PC-9 (cell line): ENCODE measurements at regions not wholly inside any gene's neighbourhood (a gene's known extent, or its start where the extent isn't known, plus 50 kb on each side); places are given as distances from the start of the nearest gene placed in this dataset.

ENCODE experiments used
- EZH2 ChIP-seq: fragments of 200-600 bp; sonication (generic); IDR thresholded peaks from 2 replicates; pipeline ENCODE4 v1.8.0; 2017; ENCODE audit warnings: antibody characterized with exemption, low read depth
- TF ChIP-seq, protein P1 (sequence below): fragments of 200-600 bp; sonication (generic); conservative IDR thresholded peaks from 2 replicates; pipeline ENCODE4 v1.6.1; 2017; ENCODE audit warnings: mixed run types, antibody characterized with exemption, mild to moderate bottlenecking, moderate library complexity

DNA sequence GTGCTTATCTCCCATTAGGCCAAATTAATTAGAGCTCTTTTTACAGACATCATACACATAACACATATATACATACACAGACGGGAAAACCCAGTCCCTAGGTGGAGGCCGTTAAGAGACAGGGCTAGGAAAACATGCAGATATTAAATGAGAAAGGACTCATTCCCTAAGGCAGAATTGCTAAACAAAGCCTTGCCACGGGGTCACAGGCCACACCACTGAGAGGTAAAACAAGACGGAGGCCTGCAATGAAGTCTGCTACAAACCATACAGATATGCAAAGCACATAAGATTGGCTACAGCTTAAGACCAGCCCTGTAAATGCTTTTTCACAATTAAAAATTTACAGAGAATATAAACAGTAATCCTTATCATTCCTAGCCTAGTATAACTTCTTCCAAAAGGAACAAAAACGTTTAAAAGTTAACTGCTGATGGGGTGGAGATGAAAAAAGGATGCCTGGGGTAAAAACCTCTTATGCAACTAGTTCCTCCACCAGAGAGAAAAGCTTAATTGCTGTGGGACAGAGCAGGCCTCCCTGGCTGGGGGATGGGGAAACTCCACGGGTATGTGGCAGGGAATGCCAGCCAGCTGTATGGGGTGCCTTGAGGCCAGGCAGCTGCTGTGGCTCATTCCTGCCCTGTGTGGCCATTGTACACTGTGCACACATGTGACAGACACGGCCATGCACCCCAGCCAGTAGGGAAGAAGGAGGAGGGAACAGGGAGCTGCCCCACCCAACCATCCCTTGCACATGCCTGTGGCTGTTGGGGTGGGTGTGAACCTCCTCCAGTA, 481.4 kb upstream of the LMCD1 start:
- TF ChIP-seq, protein P1, sequence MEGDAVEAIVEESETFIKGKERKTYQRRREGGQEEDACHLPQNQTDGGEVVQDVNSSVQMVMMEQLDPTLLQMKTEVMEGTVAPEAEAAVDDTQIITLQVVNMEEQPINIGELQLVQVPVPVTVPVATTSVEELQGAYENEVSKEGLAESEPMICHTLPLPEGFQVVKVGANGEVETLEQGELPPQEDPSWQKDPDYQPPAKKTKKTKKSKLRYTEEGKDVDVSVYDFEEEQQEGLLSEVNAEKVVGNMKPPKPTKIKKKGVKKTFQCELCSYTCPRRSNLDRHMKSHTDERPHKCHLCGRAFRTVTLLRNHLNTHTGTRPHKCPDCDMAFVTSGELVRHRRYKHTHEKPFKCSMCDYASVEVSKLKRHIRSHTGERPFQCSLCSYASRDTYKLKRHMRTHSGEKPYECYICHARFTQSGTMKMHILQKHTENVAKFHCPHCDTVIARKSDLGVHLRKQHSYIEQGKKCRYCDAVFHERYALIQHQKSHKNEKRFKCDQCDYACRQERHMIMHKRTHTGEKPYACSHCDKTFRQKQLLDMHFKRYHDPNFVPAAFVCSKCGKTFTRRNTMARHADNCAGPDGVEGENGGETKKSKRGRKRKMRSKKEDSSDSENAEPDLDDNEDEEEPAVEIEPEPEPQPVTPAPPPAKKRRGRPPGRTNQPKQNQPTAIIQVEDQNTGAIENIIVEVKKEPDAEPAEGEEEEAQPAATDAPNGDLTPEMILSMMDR: no peak
- TF ChIP-seq EZH2: no peak
